WERI-Rb-1 (cell line): ENCODE measurements at regions not wholly inside any gene's neighbourhood (a gene's known extent, or its start where the extent isn't known, plus 50 kb on each side); places are given as distances from the start of the nearest gene placed in this dataset.

Experiments used
- DNase-seq: peaks from one replicate; pipeline ENCODE4 v3.0.0-alpha.2; 2020
- H3K27ac ChIP-seq: fragments of 250-450 bp; sonication (Bioruptor Pico); 2 replicates; pipeline ENCODE4 v1.5.1; 2020; ENCODE audit warnings: mild to moderate bottlenecking, moderate library complexity
- H3K27me3 ChIP-seq: fragments of 250-450 bp; sonication (Bioruptor Pico); 2 replicates; pipeline ENCODE4 v1.5.1; 2021; ENCODE audit warnings: mild to moderate bottlenecking, low read depth, moderate library complexity; ENCODE audit not compliant: insufficient read depth, severe bottlenecking
- H3K36me3 ChIP-seq: fragments of 250-450 bp; sonication (Bioruptor Pico); 2 replicates; pipeline ENCODE4 v1.5.1; 2020; ENCODE audit warnings: mild to moderate bottlenecking, moderate library complexity
- H3K4me3 ChIP-seq: 2 replicates; pipeline ENCODE4 v1.5.1; 2011; ENCODE audit warnings: low read depth, mild to moderate bottlenecking, control low read depth, low read length
- H3K9me3 ChIP-seq: fragments of 250-450 bp; sonication (Bioruptor Pico); 2 replicates; pipeline ENCODE4 v1.5.1; 2021; ENCODE audit warnings: mild to moderate bottlenecking, moderate library complexity; ENCODE audit not compliant: severe bottlenecking
- TF ChIP-seq, protein P1 (sequence below): IDR thresholded peaks from 2 replicates; pipeline ENCODE4 v1.5.1; 2011; ENCODE audit warnings: low read depth, mild to moderate bottlenecking, control low read depth, inconsistent platforms, low read length

DNA sequence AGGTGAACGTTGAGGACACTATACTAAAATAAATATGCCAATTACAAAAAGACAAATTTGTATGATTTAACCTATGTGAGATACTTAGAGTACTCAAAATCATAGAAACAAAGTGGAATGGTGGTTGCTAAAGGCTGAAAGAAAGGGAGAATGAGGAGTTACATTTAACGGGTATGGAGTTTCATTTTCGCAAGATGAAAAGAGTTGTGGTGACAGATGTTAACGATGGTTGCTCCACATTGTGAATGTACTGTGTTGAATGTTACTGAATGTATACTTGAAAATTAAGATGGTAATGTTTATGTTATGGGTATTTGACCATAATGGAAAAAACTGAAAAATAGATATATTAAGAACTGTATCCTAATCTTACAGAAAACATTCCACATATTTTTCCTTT is 51.3 kb upstream of the MOCS2 start:
- no peak for DNase-seq
- Histone ChIP-seq H3K36me3 (no peaks in the 10 kb centered on the region), H3K4me3 (no peak overlapping the region), H3K9me3 (no peaks in the 10 kb centered on the region), H3K27ac (no peak overlapping the region), H3K27me3 (no peaks in the 10 kb centered on the region)
- TF ChIP-seq, protein P1, sequence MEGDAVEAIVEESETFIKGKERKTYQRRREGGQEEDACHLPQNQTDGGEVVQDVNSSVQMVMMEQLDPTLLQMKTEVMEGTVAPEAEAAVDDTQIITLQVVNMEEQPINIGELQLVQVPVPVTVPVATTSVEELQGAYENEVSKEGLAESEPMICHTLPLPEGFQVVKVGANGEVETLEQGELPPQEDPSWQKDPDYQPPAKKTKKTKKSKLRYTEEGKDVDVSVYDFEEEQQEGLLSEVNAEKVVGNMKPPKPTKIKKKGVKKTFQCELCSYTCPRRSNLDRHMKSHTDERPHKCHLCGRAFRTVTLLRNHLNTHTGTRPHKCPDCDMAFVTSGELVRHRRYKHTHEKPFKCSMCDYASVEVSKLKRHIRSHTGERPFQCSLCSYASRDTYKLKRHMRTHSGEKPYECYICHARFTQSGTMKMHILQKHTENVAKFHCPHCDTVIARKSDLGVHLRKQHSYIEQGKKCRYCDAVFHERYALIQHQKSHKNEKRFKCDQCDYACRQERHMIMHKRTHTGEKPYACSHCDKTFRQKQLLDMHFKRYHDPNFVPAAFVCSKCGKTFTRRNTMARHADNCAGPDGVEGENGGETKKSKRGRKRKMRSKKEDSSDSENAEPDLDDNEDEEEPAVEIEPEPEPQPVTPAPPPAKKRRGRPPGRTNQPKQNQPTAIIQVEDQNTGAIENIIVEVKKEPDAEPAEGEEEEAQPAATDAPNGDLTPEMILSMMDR, result no peak

DNA sequence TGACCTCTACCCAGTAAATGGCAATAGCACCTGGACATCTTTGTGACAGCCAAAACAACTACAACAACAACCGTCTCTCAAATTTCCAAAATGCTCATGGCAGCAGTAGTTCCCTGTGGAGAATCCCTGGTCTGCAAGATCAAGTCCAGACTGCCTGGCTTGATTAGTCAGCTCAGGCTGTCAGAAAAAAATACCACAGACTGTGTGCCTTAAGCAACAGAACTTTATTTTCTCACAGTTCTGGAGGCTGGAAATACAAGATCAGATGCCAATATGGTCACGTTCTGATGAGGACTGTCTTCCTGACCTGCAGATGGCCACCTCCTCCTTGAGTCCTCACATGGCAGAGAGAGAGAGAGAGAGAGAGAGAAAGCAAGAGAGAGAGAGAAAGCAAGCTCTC is 52.3 kb upstream of the MOCS2 start:
- H3K27ac ChIP-seq, result no peak overlapping the region
- H3K36me3 ChIP-seq, result no peaks in the 10 kb centered on the region
- H3K4me3 ChIP-seq, result no peak overlapping the region
- TF ChIP-seq, protein P1, result no peak
- no peaks in the 10 kb centered on the region for H3K9me3 ChIP-seq
- no peaks in the 10 kb centered on the region for H3K27me3 ChIP-seq
- no peak for DNase-seq

DNA sequence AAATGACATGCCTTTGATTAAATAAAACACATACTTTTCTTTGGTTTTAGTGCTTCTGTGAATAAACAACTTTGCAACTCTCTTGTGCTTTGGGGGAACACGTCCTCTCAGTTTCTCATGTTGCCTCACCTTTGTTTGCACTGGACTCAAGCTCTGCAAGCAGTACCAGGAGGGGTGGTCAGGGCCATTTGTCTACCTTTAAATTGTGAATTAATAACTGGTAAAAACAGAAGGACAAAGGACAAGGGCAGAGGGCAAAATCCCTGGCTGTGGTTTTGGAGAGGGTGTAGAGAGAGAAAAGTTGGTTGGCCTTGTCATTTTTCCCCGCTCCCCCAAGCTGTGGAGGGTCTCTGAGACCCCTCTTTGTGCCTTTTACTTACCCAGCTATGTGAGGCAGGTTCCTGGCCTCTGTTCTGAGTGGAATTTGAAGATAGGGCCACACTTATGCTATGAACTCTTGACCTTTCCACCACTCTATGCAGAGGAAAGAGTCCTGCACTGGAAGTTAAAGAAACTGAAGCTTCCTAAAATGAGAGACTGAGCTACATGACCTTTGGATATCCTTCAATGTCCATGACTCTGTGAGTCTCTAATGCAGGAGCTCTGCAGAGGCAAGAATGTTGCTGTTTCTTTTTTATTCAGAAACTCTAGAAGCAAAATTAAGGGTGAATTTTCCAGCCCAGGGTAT is 55.1 kb upstream of the MOCS2 start:
- no peaks in the 10 kb centered on the region for H3K36me3 ChIP-seq
- H3K27me3 ChIP-seq, result peaks cover 7% of the 10 kb centered on the region
- DNase-seq, result no peak
- H3K4me3 ChIP-seq, result no peak overlapping the region
- no peak overlapping the region for H3K27ac ChIP-seq
- no peaks in the 10 kb centered on the region for H3K9me3 ChIP-seq
- TF ChIP-seq, protein P1, result no peak

DNA sequence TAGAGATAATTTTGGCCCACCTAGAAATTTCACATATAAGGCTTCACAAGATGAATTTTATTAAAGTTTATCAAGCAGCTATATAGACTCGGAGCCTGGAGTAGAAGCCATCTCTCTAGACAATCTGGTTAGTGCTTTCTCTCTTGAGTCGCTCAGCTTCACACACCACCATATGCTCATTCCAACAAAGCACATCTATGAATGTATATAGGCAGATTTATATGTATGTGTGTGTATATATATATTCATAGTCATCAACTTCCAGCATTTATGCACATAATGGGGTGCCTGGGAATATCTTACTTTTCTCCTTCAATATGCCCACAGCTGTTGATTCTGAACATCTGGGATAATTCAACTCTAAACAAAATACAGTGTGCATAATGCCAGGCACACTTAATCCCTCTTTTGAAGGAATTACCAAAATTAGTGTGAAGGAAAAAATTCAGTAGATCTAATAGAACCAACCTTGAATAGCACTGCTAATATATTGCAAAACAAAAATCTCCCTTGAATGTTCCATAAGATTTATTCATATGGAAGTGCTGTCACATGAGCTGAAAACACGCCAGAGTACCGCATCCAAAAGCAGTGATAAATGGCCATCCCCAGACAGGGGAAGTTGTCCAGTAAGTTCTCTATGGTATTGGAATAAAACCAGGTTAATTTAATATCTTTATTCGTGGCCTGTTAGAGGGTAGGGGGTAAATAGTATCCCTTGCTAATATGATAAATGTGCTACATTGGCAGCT is 56.0 kb upstream of the MOCS2 start:
- Histone ChIP-seq H3K4me3 (no peak overlapping the region), H3K27me3 (peaks cover 7% of the 10 kb centered on the region), H3K27ac (no peak overlapping the region), H3K36me3 (no peaks in the 10 kb centered on the region), H3K9me3 (no peaks in the 10 kb centered on the region)
- TF ChIP-seq, protein P1, result no peak
- no peak for DNase-seq

DNA sequence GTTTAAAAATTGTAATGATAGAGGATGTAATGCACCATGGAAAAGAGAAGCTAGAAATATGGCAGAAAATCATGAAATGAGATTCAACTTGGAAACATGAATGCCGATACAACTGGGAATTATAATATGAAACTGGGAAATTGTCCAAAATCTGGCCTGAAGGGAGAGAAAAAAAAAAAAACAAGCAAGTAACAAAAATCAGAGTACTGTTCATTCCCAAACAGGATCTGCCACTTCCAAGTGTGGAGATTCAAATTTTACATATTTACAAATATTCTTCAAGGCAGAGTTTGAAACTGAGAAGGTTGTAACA is 56.6 kb upstream of the MOCS2 start:
- TF ChIP-seq, protein P1, result no peak
- no peak overlapping the region for H3K27ac ChIP-seq
- DNase-seq, result no peak
- no peaks in the 10 kb centered on the region for H3K36me3 ChIP-seq
- no peak overlapping the region for H3K4me3 ChIP-seq
- peaks cover 8% of the 10 kb centered on the region for H3K27me3 ChIP-seq
- no peaks in the 10 kb centered on the region for H3K9me3 ChIP-seq
